ENCODE measurements at regions not wholly inside any gene's neighbourhood (a gene's known extent, or its start where the extent isn't known, plus 50 kb on each side); places are given as distances from the start of the nearest gene placed in this dataset.
"Not testable (repeated sequence)": the region's sequence is repeated elsewhere in the genome, so short reads cannot be mapped to it uniquely, and the experiment has no call there.

DNA sequence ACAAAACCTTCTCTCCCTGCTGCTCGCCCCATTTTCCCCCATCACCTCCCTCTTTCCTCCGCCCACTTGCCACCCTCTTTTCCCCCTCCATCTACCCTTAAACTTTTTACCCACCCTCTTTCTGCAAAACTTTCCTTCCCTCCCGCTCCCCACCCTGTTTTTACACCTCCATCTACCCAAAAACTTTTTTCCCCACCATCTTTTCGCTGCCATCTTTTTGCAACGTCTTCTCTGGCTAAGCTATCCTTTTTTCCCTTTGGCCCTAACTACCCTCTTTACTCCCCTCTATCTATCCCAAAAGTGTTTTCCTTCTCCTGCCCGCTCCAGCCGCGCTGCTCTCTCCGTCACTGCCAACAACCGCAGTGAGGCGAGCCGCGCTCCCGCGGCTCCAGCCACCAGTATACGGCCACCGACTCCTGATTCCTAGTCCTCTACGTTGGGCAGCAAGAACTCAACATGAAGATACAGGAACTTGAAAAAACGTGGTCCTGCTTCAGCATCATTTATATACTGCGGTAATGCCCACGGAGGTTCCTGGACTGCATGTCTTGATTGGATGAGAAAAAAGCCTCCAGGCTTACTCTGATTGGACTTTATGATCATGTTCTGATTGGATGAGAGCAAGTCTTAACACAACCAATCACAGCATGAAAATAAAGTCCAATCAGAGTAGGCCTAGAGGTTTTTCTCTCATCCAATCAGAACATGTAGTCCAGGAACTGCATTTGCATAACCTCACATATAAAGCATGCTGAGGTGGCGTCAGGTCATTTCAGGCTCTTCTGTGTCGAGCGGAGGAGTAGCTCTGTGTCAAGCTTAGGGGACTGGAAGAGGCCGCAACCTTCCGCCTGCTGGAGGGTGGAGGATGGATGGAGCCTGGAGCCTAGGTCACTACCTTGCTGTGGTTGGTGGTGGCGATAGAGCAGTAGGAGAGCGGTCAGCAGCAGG lies 79.9 kb upstream of the KCNJ18 start:
- TF ChIP-seq POLR2A (IDR thresholded peaks at IDR 0.05); POLR2AphosphoS5 (IDR thresholded peaks at IDR 0.05; ENCODE audit: insufficient read depth in 1 of 2, low read depth in 1 of 2): not testable (repeated sequence)
- TF ChIP-seq, protein P1, sequence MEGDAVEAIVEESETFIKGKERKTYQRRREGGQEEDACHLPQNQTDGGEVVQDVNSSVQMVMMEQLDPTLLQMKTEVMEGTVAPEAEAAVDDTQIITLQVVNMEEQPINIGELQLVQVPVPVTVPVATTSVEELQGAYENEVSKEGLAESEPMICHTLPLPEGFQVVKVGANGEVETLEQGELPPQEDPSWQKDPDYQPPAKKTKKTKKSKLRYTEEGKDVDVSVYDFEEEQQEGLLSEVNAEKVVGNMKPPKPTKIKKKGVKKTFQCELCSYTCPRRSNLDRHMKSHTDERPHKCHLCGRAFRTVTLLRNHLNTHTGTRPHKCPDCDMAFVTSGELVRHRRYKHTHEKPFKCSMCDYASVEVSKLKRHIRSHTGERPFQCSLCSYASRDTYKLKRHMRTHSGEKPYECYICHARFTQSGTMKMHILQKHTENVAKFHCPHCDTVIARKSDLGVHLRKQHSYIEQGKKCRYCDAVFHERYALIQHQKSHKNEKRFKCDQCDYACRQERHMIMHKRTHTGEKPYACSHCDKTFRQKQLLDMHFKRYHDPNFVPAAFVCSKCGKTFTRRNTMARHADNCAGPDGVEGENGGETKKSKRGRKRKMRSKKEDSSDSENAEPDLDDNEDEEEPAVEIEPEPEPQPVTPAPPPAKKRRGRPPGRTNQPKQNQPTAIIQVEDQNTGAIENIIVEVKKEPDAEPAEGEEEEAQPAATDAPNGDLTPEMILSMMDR (IDR thresholded peaks at IDR 0.05) = not testable (repeated sequence)

Measured in vagina (tissue), 2 donors.